EH (cell line): ENCODE measurements at regions not wholly inside any gene's neighbourhood (a gene's known extent, or its start where the extent isn't known, plus 50 kb on each side); places are given as distances from the start of the nearest gene placed in this dataset.

ENCODE experiments used
- DNase-seq: peaks from one replicate; pipeline ENCODE4 v3.0.0-alpha.2; 2015; ENCODE audit warnings: low read depth

DNA sequence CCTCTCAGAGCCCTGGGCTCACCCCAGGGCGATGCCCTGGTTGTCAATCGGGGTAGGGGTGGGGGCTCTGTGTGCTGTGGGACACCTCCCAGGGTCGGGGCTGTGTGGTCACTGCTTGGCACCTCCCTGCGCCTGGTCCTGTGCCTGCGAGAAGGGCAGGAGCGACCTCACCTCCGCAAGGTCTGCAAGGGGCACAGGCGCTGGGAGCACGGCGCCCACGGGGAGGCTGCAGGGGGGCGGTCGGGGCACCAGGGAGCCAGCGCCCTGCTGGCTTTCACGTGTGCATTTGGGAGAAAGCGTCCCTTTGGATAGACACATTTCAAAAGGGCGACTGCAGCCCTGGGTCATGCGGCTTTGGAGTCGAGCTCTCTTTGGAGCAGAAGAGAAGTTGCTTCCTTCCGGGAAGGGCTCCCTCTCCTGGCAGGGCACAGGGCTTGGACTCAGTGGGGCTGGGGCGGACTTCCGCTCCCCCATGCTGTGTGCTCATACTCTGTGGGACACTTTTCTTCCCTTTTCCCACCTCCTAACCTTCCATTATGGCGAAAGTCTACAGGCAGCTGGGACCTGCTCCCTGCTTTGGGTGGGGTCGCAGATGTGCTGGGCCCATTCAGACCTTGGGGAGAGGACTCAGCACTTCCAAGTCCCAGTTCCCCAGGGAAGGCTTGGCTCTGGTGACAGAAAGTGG is 52.9 kb upstream of the SLC28A3 start:
- DNase-seq: no peak

DNA sequence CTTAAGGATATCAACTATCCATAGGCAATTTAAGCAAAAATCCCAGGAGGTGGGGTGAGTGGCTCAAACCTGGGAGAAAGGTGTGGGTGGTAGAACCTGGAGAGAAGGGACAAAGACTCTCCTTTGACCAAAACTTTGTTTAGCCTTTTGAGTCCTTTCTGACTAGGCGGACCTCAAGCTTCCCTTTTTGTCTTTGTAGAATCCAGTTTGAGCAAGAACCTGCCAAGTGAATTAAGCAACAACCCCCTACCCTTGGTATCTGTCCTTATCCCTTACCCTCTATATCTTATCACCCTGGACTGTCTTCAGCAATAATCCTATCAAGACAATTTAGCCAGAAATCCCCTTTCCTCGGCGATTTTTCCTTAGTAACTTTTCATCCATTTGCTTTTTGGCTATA is 53.5 kb upstream of the SLC28A3 start:
- no peak for DNase-seq

DNA sequence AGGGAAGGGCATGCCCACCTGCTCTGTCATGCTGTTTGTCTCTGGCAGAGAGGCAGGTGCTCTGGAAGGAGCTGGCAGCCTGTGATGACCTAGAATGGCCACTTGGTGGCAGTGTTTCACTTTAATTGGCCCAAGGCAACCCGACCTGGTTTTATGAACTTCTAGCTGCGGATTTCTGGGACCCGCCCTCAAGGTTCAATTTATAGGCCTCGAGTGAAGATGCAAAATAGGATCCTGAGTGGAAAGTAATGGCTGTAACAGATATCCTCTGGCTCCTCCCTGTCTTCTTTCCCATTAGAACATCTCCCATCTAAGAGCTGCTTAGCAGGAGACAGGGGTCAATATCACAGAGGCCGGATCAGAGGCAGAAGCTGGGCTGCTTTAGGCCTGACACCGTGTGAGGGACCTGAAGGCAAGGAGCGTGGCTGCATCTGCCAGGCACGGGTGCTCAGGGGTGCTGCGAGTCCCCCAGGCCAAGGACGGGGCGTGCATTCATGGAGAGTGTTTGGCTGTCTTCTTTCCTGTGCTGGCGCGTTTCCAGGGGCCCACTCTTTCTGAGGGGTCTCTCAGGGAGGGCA is 56.7 kb upstream of the SLC28A3 start:
- peak; percentile 72 for DNase-seq

DNA sequence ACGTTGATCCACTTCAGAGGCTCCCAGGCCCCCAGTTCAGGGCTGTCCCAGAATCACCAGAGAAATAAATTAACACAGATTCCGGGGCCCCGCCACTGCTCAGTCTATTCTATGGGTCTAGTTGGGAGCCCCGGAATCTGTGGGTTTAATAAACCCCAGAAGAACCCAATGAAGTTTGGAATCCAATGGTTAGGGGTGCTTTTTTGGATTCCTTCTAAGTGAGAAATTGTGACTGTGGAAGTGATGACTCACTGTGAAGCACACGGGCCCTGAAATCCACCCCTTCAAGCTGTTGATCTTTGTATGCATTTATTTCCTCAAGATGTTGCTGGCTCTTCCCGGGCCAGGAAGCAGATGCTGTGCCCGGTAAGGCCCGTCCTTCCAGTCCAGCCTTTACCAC is 57.3 kb upstream of the SLC28A3 start:
- DNase-seq: peak; percentile 79

DNA sequence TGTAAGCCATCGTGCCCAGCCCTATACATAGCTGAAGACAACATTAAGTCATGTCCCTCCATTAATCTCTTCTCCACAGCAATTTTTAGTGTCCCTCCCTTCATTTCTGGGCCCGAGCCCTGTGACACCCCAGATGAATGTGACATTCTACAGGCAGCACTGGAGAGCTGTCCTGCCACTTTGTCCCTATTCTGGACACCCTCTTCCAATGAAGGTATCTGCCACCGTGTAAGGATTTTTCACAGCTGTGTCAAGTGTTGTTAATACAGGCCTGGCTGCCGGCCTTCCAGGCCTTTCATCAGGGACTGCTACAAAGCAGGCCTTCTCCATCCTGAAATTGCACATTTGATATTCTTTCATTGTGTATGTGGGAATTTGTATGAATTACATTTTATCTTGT is 62.0 kb upstream of the SLC28A3 start:
- no peak for DNase-seq

DNA sequence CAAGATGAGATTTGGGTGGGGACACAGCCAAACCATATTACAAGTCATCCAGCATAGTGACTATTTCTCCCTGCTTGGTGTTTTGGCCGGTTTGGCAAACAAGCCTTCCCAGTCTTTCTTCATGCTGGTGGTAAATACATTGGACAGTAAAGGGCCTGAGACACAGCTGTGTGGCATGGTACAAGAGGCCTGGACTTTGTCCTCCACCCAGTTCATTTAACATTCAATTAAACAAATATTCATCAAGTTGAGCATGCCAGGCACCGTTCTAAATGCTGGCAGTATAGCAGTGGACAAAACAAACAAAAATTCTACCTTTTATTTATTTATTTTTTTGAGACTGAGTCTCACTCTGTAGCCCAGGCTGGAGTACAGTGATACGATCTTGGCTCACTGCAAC is 62.7 kb upstream of the SLC28A3 start:
- no peak for DNase-seq

DNA sequence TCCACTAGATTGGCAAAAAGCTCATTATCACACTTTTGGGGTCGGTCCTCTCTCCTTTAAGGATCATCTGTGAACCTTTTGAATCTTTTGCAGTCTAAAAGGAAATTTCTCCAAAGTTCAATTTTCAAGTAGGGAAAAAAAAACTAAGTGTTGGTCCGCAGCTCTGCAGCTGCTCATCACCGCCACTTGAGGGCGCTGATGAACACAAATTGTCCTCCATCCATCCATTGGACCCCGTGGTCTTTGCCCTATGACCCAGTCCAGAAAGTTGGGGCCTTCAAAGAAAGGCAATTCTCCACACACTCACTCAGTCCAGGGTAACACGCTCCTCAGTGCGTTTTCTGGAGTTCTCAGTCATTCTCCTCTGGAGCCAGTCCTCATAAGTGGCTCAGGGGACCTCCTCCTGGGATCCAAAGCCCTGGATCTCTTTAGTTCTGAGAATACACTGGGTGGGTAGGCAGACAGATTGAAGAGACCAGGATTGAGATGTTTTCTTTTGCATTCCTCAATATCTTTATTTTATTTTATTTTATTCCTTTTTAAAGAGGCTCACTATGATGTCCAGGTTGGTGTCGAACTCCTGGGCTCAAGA is 63.6 kb upstream of the SLC28A3 start:
- DNase-seq: no peak

DNA sequence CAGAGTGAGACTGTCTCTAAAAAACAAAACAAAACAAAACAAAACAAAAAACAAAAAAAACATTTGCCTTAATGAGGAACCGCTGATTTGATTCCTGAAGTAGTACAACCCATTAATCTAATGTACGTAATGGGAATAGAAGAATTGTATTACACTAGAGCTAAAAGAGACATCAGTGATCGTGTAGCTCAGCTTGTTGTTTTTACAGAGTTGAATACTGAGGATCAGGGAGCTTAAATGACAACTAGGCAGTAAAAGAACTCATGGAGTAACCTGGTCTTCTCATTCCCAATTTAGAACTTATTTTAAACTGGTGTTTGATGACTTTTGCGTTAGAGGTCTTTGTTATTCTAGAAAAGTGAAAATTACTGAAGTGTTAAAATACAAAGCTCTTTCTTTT is 65.1 kb upstream of the SLC28A3 start:
- DNase-seq: no peak

DNA sequence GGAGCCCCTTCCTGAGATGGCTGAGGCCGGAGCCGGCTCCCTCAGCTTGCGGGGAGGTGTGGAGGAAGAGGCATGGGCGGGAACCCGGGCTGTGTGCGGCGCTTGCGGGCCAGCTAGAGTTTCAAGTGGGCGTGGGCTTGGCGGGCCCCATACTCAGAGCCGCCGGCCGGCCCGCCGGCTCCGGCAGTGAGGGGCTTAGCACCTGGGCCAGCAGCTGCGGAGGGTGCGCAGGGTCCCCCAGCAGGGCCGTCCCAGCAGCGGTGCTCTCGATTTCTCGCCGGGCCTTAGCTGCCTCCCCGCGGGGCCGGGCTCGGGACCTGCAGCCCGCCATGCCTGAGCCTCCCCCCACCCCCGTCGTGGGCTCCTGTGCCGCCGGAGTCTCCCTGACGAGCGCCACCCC is 67.9 kb upstream of the SLC28A3 start:
- DNase-seq: no peak

DNA sequence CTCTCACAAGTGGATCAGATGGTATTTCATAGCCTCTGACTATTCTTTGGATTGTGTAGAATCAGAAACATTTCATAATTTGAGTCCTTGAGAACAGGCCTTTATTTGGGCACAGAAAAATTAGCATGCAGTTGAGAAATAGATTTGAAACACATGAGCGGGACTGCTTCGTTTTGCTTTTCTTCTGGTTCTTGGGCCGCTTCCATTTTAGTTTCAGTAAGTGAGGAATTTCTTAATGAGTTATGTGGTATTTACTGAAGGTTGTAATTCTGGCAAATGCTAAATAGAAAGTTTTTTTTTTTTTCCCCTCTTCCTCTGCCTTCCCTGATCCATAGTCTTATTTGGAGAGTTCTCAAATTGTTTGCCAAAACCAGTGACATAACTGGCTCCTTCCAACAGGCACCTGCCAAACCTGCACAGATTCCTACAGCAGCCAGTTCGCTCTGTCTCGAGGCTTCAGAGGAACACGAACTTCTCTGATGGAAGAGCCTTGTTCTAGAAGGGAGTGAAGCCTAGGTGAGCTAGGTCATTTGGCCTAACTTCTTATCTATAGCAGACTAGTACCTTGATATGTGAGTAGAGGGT is 71.2 kb upstream of the SLC28A3 start:
- no peak for DNase-seq

DNA sequence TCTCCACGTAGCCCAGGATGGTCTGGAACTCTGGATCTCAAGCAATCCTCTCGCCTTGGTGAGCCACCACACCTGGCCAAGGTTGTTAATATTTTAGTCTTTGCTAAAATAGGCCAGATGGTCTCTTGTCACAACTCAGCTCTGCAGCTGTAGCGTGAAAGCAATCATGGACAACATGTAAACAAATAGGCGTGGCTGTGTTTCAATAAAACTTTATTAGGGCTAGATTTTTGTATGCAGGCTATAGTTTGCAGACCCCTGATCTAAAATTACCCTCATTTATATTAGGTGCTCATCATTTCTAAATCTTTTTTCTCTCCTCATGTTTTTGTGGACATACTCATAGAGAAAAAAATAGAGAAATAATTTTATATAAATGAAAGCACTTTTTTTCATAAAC is 72.1 kb upstream of the SLC28A3 start:
- no peak for DNase-seq

DNA sequence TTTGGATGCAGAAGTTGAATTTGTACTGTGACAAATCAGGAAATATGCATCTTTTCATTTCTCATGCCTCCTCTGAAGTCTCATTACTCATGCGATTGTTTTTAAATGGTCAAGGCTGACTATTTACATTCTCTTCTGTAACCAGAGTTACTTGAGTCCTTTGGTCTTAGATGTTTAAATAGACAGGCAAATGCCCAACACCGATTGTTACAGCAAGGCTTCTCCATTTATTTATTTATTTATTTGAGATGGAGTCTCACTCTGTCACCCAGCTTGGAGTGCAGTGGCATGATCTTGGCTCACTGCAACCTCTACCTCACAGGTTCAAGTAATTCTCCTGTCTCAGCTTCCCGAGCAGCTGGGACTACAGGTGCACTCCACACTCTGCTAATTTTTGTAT is 72.7 kb upstream of the SLC28A3 start:
- no peak for DNase-seq

DNA sequence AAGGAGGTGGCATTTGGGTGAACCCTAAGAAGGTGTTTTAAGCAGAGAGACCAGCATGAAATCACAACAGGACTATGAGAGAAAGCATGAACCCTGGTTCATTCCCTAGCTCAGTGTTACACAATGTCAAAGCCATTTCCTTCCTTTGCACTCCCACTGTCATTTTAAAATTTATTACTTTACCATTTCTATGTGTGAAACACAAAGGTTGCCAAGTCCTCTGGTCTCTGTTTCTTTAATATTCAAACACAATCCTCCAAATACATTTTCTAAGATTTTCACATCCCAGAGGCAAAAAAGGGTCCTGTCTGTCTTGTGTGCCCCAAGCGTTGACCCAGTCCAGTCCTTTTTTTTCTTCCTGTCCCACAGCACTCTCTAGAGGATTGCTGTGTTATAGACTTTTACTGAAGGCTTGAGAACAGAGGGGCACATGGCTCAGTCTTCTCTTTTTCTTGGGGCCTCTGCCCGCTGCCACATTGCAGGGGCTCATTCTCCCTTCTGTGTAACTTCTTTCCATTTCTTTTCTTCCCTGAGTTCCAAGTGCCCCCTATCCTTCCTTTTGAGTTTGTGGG is 78.6 kb upstream of the SLC28A3 start:
- no peak for DNase-seq

DNA sequence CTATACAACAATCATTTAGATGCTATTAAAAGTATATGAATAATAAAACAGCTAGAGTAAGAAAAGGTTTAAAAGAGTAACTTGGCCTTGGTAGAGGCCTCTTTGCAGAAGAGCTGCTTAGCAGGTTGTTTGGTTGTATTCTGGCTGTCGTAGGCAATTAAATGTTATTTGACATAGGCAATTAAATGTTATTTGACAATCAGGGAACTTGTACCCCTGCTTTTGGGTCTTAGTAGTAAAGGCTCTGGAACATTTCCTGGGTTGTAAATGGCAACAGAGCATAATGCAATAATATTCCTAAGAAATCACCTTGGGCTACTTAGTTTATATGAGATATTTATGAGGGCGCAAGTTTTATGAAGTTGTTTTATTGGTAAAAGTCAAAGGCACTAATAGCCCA is 84.4 kb upstream of the SLC28A3 start:
- no peak for DNase-seq

DNA sequence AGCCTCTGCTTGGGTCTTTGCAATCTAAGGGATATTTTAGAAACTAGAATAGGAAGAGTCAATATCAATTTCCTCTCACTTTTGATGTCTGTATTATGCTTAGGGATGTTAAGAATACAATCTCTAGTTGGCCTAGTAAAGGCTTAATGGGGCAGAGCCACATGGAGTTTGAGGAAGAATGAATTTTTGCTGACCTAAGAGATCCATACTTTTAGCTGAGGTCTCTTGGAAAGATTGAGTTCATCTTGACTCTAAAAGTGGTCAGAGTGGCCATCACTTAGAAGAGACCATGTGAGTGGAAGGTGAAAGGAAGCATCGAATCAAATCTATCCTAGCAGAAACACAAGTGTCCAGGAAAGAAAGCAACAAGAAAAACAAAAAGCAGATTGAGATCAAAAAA is 92.2 kb upstream of the SLC28A3 start:
- no peak for DNase-seq

DNA sequence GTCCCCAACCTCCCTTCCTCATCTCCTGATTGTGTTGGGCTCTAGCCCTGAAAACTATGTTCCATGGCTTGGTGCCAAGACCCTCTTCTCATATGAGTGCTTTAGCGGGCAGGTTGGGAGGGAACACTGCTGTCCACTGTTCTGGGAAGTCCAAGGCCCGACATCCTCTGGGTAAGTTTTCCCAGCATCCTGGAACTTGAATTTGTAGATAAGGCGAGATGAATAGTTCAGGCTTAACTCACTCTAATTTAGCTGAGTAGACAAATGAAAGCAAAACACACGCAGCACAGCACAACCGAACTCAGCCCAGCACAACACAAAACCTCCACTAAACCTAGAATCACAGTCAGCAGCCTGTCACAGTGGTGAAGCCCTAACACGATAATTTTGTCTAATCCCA is 95.3 kb upstream of the SLC28A3 start:
- no peak for DNase-seq

DNA sequence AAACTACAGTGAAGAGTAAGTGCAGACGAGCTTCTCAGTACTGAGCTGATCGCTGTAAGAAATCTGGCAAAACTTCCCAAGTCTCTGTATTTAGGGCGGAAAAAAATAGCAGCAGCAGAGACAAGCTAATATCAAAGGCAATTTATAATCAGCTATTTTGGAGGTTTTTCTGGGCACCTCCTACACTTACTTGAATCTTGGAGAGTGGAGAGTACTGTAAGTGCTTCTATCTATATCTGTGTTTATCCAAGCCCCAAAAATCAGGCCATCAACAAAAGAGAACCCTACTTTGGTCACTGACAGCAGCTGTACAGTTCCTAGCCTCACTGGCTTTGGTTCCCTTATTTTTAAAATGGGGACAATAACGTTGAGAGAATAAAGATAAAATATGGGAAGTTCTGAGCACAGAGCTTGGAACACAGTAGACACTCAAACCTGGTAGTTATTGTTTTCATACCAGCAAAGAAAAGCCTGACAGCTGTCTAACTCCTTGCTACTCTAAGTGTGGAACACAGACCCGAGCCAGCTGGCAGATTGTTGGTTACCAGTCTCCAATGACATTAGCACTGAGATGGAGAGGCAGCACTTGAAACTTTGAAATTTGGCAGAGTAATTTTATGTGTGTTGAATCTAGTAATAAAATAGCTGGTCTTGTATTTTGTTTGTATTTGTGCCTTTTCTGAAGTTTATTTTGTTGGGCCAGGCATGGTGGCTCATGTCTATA is 96.0 kb upstream of the SLC28A3 start:
- DNase-seq: no peak

DNA sequence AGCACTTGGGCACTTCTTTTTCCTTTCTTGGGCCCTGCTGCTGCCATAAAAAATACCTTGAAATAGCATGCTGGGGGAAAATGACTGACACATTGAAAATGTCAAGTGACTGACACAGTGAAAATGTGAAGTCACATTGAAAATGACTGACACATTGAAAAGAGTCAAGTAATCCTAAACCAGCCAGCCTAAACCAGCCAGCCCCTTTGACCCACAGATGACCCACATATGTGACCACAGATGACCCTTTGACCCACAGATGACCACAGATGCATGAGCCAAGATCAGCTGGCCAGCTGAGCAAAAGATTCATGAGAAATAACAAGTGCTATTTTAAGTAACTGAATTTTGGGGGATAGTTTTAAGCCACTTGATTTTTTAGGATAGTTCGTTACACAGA is 97.8 kb upstream of the SLC28A3 start:
- DNase-seq: no peak

DNA sequence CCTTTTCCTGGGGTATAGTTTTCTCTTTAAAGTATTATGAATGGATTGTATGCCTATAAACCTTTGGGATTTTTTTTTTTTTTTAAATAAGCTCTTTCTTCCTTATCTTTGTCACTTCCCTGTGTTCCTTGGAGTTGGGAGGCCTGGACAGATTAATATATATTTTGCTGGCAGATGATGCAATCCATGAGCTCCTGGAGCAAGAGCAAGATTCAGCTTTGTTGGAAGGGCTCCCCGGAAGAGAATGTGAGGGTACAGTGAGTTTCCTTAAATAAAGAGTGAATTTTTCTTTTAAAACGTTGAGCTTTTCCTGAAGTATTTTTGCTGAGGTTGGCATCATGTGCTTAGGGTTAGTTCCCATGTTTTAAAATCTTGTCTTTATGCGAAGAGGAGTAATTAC is 98.7 kb upstream of the SLC28A3 start:
- peak; percentile 2 for DNase-seq

DNA sequence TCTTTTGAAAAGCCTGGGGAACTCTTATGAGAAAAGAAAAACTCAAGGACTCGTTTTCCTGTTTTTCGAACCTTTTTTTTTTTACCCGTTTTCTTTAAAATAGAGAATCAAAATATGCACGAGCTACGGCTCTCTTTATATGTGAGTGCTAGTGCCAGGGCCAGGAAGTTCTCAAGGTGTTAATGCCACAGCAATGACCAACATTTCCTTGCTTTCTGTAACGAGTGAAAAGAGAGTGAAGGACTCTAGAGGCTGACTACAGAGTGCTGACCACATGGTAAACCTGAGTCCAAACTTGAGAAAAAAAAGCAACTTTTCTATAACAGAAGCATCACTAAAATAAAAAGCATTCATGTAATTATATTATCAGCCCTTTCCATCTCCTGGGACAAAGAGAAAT is 102.2 kb upstream of the SLC28A3 start:
- DNase-seq: no peak

DNA sequence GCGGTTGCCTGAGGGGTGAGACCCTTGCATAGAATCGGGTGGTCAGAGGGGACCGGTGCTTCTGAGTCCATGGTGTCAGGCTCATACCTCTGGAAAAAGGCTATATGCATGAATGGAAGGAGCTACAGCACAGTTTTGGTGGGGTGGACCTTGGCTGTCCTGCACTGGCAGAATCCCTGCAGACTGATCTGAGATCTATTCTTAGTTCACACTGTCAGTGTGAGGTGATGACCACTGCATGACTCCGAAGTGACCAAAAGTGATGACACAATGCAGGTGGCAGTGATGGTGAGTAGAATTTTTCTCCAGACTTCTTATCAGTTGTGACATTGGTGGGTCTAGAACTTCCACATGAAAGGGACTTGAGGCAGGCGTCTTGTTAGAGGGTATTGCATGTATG is 105.2 kb upstream of the SLC28A3 start:
- no peak for DNase-seq

DNA sequence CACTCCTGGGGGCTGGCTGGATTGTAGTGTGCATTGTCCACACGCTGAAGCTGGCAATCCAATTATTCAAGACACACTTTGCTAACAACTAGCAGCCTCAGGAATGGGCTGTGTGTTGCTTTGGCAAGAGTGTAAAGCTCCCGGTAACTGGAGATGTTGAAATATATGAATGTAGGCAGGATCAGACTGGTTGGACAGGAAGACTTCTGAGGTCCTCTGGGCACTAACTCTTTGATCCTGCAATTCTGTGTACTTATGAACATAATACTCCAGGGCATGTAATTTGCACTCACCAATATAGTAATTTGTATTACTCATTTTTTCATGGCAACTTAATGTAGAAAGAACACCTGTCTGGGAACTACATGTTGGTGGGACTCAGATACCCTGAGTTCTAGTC is 106.7 kb upstream of the SLC28A3 start:
- no peak for DNase-seq

DNA sequence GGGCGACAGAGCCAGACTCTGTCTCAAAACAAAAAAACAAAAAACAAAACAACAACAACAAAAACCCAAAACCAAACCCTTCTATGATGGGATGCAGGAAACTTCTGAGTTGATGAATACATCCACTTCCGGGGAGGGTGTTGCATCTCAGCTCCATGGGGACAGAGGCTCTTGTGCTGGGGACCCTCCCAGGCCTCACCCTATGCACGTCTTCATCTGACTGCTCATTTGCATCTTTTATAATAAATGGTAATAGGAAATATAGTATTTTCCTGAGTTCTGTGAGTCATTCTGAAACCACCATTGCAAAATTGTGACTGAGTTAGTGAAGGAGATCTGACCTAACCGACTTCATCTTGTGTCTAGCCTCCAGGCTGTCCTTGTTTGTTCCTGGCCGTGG is 109.5 kb upstream of the SLC28A3 start:
- DNase-seq: no peak
